KOPT-K1 (cell line): ENCODE measurements at regions not wholly inside any gene's neighbourhood (a gene's known extent, or its start where the extent isn't known, plus 50 kb on each side); places are given as distances from the start of the nearest gene placed in this dataset.

Experiments
- H3K27ac ChIP-seq: fragments of 200-600 bp; sonication (generic); 2 replicates; pipeline ENCODE4 v1.5.1; 2016; ENCODE audit warnings: antibody characterized with exemption, mild to moderate bottlenecking, low read depth, low read length; ENCODE audit not compliant: poor library complexity, severe bottlenecking
- H3K36me3 ChIP-seq: fragments of 200-600 bp; sonication (generic); 2 replicates; pipeline ENCODE4 v1.5.1; 2017; ENCODE audit warnings: antibody characterized with exemption, mild to moderate bottlenecking, low read length, moderate library complexity; ENCODE audit not compliant: insufficient read depth
- H3K9me3 ChIP-seq: fragments of 200-600 bp; sonication (generic); 2 replicates; pipeline ENCODE4 v1.5.1; 2017; ENCODE audit warnings: antibody characterized with exemption, low read length, mild to moderate bottlenecking; ENCODE audit not compliant: insufficient read depth, poor library complexity, severe bottlenecking

DNA sequence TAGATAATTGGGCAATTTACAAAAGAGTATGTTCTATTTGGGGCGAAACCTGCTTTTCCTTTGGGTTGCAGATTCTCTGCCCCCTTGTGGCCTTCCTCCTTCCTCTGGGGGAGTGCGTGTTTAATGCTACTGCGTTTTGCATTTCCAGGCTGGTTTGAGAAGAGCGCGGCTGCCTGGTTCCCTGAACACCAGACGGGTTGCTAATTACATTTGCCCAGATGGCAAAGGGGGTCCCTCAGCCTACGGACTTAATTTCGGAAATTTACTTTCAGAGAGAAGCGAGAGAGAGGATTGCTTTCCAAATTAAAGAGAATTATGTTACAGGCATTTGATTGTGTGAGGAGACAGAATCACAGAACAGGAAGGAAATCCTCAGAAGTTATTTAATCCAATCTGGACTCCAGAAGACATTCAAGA is 91.9 kb upstream of the JAZF1 start:
- H3K27ac ChIP-seq: no peak overlapping the region
- no peaks in the 10 kb centered on the region for H3K36me3 ChIP-seq
- no peaks in the 10 kb centered on the region for H3K9me3 ChIP-seq

DNA sequence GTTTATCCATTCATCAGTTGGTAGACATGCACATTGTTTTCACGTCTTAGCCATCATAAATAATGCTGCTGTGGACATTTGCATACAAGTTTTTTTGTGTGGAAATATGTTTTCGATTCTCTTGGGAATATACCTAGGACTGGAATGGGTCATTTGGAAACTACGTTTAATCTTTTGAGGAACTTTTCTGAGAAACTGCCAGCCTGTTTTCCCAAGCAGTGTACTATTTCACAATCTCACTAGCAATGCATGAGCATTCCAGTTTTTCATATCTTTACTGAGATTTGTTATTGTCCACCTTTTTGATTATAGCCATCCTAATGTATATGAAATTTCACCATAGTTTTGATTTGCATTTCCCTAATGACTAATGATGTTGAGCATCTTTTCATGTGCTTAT is 95.7 kb upstream of the JAZF1 start:
- Histone ChIP-seq H3K9me3 (no peaks in the 10 kb centered on the region), H3K36me3 (no peaks in the 10 kb centered on the region), H3K27ac (no peak overlapping the region)

DNA sequence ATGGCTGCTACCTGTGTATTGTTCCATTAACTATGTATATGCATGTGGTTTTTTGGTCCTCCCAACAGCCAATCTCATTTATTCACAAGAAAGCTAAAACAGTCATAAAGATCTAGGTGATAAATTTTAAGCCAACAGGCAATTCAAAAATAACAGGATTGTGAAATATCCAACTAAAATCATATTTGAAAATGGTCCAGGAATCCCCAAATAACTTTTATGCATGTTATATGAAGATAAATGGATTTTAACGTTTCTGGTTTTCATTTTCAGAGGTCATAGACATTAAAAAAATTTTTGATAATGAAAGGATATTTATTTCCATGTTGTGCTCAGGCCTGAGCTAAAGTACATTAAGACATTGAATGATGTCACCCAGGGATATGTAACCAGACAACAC is 96.8 kb upstream of the JAZF1 start:
- no peaks in the 10 kb centered on the region for H3K9me3 ChIP-seq
- no peak overlapping the region for H3K27ac ChIP-seq
- H3K36me3 ChIP-seq: no peaks in the 10 kb centered on the region

DNA sequence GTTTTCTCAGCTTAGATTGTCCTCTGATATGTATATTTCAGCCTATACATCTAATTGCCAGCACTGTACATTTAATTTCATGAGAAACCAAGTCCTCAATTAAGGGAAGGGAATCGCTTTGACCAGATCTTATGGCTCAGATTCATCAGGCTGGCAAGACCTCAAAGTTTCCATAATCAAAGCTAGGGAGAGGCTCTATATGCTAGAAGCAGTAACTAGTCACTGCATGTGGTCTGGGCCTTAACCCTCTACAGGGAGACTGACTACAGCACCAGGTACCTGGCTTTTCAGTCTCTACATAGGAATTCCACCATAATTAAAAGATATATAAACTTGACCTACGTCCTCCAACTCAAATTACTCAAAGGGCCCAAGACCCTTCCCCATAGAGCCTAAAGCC is 97.4 kb upstream of the JAZF1 start:
- Histone ChIP-seq H3K9me3 (no peaks in the 10 kb centered on the region), H3K27ac (no peak overlapping the region), H3K36me3 (no peaks in the 10 kb centered on the region)

DNA sequence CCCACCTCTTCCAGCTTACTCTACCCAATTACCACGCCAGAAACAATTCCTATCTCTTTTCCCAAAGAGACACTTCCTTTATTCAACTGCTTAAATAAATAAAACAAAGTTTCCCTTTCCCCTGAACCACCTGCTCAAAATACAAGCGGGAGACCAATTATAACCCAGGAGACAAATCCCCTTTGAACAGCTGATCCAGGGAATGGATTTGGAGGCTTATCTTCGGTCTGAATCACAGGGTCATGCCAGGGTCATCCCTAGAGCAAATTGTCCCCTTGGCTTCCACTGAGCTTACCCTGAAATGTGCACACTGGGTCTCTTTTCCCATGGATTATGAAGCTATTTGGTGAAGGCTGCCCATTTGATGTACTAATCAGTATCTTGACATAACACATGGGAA is 99.9 kb upstream of the JAZF1 start:
- H3K9me3 ChIP-seq: no peaks in the 10 kb centered on the region
- no peak overlapping the region for H3K27ac ChIP-seq
- no peaks in the 10 kb centered on the region for H3K36me3 ChIP-seq

DNA sequence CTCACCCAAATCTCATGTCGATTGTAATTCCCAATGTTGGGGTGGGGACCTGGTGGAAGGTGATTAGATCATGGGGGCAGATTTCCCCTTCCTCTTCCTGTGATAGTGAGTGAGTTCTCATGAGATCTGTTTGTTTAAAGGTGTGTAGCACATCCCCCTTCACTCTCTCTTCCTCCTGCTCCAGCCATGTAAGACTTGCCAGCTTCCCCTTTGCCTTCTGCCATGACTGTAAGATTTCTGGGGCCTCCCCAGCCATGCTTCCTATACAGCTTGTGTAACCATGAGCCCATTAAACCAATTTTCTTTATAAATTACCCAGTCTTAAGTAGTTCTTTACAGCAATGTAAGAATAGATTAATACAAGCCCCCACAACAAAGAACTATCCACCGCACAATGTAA is 109.9 kb upstream of the JAZF1 start:
- Histone ChIP-seq H3K9me3 (no peaks in the 10 kb centered on the region), H3K36me3 (no peaks in the 10 kb centered on the region), H3K27ac (no peak overlapping the region)

DNA sequence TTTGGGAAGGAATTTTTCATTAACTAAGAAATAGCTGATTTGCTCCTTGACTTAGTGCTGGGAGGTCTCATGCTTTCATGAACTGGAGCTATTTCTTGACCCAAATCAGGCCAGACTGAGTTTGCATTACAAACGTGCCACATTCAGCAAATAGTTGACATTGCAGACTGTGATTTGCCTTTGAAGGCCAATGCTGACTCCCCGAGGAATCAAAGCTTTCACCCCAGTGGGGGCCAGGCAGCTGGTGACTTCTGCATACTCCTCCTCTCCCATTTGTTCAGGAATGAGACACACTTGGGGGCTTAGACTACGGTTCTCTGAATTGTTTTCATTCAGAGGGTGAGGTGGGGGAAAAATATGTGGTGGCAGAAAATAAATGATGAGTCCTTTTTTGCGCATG is 111.0 kb upstream of the JAZF1 start:
- Histone ChIP-seq H3K9me3 (no peaks in the 10 kb centered on the region), H3K36me3 (no peaks in the 10 kb centered on the region), H3K27ac (no peak overlapping the region)

DNA sequence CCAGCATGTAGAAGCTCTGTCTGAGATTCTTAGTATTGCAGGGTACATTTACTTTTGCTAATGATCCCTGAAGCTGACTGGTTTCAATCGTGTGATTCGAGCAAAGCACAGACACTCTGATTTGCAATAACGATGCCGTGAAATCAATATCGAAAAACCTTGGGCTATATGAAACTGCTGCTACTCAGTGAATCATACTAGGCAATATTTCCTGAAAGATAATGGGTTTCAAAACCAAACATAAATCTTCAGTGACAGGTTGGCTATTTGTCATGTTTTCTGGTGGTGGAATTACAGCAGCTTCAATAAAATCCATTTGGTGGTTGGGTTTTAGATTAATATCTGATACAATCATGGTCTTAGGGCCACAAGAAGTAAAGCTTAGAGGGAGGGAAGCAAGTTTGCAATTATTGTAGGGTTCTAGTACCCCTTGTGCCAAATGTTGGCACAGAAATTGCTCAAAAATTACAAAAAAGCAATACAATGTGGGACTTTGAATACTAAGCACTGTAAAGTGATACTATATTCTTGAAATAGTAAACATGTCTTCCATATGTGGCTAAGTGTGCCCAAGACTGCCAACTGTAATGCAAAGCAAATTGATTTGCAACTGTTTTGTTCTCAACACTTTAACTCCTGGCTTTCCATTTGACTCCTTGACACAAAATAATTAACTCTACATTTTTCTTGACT is 112.4 kb upstream of the JAZF1 start:
- Histone ChIP-seq H3K36me3 (no peaks in the 10 kb centered on the region), H3K27ac (no peak overlapping the region), H3K9me3 (no peaks in the 10 kb centered on the region)

DNA sequence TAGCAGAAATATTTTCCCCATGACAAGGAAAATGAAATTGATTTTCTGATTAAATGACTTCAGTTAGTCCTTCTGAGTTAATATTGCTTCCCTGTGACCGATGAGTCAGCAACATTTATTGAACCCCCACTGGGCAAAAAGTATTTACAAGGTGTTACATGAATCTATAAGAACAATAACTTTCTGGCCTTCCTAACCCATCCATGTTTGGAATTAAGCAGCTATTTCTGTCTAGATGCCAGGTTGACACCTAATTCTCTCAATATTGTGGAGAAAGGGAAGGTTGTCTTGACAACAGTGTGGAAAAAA is 112.9 kb upstream of the JAZF1 start:
- Histone ChIP-seq H3K9me3 (no peaks in the 10 kb centered on the region), H3K27ac (no peak overlapping the region), H3K36me3 (no peaks in the 10 kb centered on the region)

DNA sequence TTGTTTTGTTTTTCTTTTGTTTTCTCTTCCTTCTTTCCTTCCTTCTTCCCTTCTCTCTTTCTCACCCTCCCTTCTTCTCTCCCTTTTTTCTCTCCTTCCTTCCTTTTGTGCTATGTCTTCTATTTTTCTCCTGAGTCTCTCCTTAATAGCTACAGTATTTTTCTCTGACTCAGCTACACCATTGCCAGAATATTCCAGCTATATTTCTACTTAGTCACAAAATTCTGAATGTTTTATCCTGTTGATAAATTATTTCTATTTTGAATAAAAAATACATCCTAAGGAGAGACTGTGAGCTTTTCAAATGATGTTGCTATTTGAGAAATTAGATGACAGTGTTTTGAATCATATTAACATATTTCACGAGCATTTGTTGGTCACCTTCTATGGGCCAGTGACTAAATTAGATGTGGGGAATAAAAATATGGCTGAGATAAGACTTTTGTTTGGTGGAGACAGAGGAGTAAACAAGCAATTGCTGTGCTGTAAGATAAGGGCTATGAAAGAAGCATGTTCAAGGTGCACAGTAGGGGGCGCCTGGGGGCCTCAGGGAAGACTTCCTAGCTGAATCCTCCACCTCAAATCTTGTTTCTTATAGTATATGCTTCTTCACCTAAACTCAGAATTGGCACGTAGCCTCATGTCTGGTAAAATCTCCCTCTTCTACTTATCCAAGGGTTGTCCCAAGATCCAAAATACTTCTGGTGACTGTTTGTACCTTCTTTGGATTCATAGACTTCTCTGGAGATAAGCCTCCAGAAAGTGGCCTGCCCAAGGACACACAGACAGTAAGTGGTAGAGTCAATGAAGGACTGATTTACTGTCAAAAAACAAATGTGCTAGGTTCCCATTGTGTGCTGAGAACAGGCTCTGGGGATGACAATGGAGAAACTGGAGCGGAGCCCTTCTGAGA is 115.5 kb upstream of the CREB5 start:
- Histone ChIP-seq H3K27ac (no peak overlapping the region), H3K36me3 (no peaks in the 10 kb centered on the region), H3K9me3 (no peaks in the 10 kb centered on the region)

DNA sequence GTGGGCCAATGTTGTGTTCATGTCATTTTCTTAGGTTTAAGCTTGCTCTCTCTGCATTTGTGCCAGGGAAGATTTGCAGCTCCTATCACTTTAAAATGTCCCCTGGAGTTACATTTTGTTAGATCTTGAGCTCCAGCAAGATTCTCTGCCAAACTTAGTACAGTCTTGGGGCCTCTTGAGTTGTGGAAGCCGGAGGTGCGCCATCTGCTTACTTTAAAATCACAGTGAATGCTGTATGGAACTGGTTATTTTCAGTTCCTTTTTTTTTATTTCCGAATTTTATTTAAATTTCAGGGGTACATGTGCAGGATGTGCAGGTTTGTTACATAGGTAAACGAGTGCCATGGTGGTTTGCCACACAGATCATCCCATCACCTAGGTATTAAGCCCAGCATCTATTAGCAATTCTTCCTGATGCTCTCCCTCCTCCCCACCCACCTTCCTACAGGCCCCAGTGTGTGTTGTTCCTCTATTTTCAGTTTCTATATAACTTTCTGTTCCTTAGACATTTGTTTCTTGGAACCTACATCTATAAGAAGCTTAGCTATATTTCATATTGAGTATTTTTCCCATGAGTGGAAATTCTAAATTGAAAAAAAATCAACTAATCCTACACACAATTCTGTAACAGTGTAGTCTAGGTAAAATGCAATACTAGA is 114.4 kb upstream of the CREB5 start:
- Histone ChIP-seq H3K36me3 (no peaks in the 10 kb centered on the region), H3K9me3 (no peaks in the 10 kb centered on the region), H3K27ac (no peak overlapping the region)

DNA sequence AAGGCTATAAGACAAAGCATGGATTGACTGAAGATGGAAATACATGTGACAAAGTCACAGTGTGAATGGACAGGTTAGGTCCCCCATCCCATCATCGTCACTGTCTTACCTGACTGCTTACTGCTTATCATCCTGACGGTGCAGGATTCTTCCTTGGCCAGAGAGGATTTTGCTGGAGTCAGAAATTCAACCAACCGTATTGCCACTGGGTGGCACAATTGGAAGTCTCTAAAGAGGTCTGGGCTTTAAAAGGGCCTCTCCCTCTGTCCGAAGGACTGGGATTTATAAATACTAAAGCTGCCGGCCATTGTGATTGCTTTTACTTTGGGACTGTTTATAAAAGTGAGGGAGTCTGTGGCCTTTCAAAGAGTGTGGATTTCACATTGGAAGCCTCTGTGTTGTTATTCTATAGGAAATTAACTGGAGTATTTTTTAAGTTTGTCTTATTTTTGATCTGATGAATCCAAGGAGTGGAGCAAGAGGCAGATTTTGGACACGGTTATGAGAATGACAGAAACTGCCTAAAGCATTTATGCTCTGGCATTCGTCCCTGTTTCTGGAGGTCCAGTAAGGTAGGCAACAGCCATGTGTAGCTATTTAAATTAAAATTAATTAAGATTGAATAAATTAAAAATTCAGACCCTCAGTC is 113.3 kb upstream of the CREB5 start:
- H3K27ac ChIP-seq: no peak overlapping the region
- H3K9me3 ChIP-seq: no peaks in the 10 kb centered on the region
- no peaks in the 10 kb centered on the region for H3K36me3 ChIP-seq

DNA sequence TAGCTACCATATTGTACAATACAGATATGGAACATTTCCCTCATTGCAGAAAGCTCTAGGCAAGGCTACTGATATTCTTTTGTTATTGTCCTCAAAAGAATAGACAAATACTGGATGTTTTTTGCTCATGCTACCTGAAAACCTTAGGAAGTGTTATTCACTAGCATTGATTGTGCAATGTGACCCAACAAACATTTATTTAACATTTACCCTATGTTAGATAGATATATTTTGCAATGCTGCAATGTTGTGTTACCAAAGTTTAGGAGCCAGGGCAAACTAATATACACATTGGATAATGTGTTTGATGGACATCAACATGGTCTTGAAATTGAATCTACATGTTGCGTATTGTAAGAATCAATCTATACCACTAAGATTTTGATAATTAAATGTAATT is 112.8 kb upstream of the CREB5 start:
- Histone ChIP-seq H3K36me3 (no peaks in the 10 kb centered on the region), H3K27ac (no peak overlapping the region), H3K9me3 (no peaks in the 10 kb centered on the region)

DNA sequence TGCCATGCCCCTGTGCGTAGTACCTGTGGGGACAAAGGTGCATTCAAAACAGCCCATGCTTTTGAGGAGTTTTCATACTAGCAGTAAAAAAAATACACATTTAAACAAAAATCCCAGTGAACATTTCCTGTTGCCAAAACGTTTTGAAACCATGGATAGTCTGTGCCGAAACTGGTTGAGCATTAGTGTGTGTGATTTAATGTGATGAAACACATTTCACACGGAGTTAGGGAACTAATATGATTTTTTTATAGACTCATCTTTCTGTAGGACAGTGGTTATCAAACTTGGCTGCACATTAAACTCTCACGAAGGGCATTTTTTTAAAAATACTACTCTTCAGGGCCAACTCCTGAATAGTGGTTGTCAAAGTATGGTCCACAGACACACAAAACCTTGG is 111.8 kb upstream of the CREB5 start:
- Histone ChIP-seq H3K9me3 (no peaks in the 10 kb centered on the region), H3K27ac (no peak overlapping the region)

DNA sequence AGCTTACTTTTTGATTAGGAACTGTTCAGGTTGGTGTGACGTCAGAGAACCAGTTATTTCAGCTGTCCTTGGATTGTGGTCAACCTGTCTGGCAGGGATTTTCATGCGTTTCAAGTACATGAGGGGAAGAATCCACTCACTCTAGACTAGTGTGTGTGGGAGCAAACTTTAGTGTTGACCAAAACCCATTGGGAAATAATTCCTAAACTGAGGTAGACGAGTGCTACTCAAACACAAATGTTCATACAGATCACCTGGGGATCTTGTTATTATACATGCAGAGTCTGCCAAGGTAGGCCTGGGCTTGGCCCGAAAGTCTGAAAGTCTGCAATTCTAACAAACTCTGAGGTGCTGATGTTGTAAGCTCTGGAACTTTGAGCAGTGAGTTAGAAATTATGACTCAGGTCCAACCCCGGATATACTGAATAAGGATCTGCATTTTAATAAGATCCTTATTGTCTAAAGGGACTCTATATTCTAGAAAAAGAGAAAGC is 111.1 kb upstream of the CREB5 start:
- Histone ChIP-seq H3K36me3 (no peaks in the 10 kb centered on the region), H3K27ac (no peak overlapping the region)

More for the DNA sequence above, 111.8 kb upstream of the CREB5 start:
- H3K36me3 ChIP-seq: no peaks in the 10 kb centered on the region

More for the DNA sequence above, 111.1 kb upstream of the CREB5 start:
- no peaks in the 10 kb centered on the region for H3K9me3 ChIP-seq
